ENCODE measurements at regions not wholly inside any gene's neighbourhood (a gene's known extent, or its start where the extent isn't known, plus 50 kb on each side); places are given as distances from the start of the nearest gene placed in this dataset.

DNA sequence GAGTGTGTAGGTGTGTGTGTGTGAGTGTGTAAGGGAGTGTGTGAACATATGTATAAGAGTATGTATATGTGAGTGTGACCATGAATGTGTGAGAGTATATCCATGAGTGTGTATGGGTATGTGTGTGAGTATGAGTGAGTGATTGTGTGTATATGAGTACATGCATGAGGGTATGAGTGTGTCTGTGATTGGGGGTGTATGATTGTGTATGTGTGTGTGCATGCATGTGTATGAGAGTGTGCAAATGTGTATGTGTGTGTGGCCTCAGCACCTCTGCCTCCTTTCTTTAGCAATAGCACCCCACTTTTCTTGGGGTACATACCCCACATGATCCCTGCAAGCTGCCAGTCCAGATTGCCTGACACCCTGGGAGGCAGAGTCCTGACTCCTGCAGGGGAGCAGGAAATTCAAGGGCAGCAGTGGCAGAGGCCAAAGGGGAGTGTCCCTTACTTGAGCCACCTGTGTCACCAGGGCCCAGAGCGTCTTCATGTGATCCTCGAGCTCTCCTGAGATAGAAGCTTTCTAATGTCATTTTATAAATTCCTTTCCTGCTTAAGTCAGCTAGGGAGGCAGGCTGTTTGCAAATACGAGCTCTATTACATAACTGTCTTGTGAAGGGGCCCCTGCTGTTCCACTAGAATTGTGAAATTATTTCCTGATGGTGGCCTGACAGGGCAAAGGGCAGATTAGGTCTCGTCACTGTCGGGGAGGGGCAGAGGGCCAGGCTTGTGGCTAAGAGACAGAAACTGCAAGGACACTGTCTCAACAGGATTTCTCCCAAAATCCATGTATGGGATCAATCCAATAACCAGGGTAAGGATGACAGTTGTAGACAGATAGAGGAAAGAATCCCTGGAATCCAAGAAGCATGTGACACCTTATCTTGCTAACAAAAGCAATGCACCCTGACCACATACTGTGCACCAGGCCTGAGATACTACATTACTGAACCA, 389.1 kb downstream of the GADD45G start:
- no peak for DNase-seq (ENCODE audit: low read depth, low spot score)

DNA sequence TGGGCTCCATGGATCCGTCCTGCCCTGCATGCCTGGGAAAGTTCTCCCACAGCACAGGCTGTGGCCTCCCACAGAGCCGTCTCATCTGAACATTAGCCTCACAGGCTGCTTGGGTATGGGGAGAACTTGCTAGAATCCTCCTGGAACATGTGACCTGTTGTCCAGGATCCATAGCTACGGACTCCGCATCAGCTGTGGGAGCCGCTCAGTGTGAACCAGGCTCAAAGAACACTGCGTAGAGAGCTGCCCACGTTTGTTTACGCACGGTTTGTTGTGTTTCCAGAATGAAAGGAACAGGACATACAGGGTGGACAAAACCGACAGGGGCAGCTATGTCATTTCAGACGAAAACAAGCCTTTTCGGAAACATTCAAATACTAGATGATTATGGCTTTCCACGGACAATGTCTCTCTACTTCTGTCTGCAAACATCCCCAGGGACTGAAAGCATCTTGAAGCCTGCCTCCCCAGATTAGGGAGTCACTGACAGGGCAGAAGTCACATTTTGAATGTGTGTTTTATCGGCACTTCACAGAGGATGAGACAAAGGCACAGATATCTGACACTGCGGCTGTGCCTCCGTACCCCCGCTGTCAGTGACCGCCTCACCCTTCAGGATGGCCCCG, 390.3 kb downstream of the GADD45G start:
- no peak for DNase-seq (ENCODE audit: low read depth, low spot score)

DNA sequence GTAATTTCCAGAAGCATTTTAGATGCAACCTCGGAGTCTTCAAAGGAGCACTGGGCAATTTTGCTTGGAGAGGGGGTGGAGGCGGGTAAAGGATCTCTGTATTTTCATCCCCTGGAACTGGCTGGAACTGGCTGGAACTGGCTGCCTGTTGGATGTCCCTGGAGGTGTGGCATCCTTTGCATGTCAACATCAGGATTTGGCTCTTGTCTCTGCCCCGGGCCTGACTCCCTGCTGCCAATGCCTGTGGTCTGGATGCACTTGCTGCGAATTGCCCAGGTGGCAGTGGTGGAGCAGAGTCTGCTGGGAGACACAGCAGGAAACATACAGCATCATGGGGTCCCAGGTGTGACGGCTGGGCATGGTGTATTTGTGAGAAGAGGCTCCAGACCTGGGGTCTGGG, 391.3 kb downstream of the GADD45G start:
- DNase-seq (ENCODE audit: low read depth, low spot score): no peak

GRCh38 chr9:89996773-89997172, 392.0 kb downstream of the GADD45G start:
- no peak for DNase-seq (ENCODE audit: low read depth, low spot score)

DNA sequence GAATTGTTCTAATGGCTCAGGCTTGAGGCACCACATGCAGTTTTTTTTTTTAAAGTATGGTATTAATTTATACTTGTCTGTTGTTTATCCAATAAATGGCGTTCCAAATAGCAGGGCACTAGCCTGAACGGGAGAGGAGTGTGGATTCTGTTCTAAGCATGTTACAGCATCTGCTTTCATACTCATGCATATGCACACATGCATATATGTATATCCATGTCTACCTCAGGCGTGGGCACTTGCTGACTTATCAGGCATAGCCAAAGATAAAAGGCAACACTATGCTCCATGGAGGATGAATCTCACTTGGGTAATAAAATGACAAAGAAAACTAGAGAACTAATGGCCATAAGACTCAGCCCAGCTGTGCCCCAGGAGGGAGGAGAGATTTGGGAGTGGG, 393.8 kb downstream of the GADD45G start:
- no peak for DNase-seq (ENCODE audit: low read depth, low spot score)

DNA sequence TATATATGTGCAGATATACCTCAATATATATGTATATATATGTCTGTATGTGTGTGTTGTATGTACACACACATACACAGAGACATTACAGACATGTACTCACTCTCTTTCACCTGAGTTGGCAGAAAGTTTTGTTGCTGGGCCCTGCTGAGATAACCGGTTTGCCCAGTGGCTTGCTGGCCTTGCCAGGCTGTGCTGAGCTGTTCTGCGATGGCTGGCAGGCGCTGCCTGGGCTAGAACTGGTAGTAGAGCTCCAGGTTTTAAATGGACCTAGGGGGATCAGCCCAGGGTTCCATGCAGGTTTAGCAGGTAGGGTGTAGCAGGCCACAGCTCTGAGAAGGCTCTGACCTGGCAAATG, 394.3 kb downstream of the GADD45G start:
- DNase-seq (ENCODE audit: low read depth, low spot score): no peak

DNA sequence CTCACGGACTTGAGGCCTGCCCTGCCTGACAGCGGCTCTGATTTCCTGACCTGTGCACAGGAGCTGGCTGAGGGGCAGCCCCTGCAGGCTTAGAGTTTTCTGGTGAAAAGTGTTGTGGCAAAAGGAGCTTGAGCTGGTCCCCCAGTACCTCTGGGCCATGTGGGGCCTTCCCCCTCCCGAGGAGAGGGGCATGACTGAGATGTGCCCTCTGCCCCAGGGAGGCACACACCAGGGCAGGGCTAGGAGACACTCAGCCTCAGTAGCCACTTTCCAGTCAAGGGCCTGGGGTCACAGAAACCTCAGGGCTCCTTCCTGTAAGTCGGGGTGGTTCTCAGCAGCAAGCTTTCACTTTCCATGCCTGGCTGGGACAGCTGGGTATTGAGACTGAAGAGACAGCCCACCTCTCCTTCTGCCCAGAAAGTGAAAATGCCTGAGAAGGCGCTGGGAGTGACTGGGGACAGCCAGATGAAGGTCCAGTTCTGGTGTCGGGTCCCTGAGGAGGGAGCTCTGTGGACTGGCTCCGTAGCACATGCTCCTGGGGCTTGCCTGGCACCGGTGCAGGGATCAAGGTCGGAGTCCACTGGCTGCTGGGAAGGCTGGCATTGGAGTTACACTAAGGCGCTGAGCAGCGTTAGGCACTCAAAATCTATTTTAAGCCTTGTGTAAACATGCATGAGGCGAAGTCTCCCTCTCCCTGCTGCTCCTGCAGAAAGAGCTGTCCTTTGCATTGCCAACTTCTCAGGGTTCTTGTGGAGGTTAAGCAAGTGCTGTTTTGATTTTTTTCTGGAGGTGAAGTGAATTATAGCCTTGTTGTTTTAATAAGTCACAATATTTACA, 394.9 kb downstream of the GADD45G start:
- no peak for DNase-seq (ENCODE audit: low read depth, low spot score)

DNA sequence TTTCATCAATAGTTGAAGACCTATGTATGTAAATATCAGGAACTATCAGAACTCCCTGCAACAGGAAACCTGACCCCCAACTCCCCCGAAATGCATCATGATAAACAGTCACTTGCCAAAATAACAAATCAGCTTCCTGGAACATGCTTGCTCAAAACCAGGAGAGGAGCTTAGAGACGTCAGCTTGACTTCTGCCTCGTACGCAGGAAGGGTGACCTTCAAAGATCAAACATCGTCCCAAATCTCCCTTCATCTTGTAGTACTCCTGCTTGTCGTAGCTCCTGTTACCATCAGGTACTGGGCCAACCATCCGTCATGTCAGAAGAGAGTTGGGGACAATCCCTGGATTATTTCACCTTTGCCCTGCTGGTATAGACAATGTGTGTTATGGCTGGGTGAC, 396.1 kb downstream of the GADD45G start:
- no peak for DNase-seq (ENCODE audit: low read depth, low spot score)

DNA sequence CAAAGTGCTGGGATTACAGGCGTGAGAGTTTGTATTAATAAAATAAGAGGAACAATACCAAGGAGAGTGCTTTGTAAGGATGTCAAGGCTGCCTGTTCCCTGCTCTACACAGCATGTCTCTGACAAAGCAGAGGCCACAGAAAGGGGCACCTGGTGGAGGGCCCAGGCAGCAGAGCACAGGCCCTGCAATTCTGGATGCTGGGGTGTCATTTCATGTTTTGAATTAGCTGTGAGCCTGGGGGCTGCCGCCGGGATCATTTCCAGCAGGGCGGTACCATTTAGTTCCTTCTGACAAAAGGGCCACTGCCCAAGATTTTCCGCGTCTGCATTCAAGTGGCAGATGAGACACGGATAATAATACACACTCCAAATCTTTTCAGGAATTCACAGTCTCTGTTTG, 396.9 kb downstream of the GADD45G start:
- no peak for DNase-seq (ENCODE audit: low read depth, low spot score)

DNA sequence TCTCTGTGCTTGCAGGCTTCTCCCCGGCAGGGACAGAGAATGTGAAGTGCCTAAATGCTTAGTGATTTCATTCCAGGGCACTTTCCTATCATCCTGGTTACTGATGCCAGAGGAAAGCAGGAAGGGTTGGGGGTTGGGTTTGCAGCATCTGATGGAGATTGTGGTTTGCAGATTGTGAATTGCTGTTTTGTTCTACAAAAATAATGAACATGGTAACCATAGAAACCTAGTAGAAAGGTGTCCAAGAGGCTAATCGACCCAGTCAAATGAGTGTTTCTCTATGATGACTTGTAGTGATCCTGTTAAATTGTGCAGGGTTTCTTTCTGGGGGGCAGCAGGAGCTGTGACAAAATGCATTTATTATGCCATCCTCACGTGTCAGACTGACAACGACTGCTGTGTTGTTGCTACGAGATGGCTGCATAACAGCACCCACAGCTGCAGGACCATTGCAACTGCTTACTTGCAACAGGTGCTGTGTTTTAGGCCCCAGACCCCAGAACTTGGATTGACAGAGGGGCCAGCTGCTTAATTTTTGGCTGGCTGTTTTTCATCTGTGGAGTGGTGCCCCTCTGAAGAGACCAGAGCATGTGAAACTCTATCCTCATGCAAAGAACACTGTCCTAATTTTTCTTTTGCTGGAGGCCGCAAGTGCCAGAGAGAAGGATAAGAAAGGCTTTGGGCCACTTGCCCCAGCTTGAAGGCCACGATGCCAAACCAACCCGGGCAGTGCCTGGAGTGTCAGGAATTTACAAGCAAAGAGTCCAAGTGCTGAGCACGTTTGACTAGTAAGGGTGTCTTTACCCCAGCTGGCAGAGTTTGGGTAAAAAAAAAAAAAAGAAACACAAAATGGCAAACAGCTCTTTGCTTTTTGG, 397.8 kb downstream of the GADD45G start:
- no peak for DNase-seq (ENCODE audit: low read depth, low spot score)

- no peak for DNase-seq (ENCODE audit: low read depth, low spot score)
Observed at GRCh38 chr9:90005388-90005787, 400.6 kb downstream of the GADD45G start.

GRCh38 chr9:90007516-90008440, 403.0 kb downstream of the GADD45G start:
- no peak for DNase-seq (ENCODE audit: low read depth, low spot score)

DNA sequence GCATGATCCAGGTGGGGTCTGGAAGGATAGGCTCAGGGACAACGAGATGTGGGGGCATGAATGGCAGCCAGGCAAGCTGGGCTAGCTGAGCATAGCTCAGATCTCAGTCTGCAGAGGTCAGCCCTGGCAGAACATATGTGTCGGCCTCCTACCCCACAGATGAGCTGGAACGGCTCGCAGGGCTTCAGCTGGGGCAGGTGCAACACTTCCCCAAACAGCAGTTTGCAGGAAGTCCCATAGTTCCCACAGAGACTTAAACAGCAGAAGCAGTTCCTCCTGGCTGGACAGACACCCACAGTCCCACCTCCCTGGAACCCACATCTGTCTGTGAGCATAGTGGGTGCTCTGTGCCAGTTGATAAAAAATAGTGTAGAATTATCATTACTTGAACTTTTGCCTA, 404.6 kb downstream of the GADD45G start:
- DNase-seq (ENCODE audit: low read depth, low spot score): no peak

DNA sequence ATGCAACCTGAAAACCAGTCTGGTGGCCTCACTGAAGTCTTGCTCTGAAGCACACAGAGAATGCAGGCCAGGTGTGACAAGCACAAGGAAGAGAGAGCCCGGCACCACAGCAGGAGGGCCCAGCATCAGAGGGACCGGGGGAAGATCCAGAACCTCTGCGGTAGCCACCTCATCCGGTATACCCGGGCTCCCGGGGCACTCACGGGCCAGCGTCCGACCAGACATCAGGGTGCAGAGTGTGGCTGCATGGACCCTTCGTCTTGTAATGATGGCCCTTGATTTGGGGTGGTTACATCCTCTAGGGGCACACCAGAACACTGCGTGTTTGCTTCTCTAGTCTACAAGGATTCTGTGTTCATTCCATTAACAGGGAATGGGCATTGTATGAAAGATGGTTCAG, 406.0 kb downstream of the GADD45G start:
- DNase-seq (ENCODE audit: low read depth, low spot score): no peak

- no peak for DNase-seq (ENCODE audit: low read depth, low spot score)
Observed at GRCh38 chr9:90012949-90013348, 408.1 kb downstream of the GADD45G start.

DNA sequence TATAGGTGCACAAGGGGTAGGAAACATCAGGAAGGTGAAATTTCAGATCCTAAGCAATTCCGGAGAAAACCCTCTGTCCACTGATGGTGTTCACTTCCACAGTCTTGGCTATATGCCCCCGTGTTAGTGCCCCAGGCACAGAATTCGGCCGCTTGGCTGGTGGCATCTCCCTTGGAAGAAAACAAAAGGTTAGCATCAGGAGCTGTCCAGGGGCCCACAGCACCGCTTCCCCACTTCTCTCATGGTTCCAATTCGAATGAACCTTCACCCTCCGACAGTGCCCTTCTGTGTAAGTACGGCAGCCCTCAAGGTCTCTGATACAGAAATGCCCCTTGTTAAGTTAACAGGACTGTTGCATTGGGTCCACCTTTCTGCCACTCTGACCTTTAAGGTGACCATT, 409.0 kb downstream of the GADD45G start:
- DNase-seq (ENCODE audit: low read depth, low spot score): no peak

DNA sequence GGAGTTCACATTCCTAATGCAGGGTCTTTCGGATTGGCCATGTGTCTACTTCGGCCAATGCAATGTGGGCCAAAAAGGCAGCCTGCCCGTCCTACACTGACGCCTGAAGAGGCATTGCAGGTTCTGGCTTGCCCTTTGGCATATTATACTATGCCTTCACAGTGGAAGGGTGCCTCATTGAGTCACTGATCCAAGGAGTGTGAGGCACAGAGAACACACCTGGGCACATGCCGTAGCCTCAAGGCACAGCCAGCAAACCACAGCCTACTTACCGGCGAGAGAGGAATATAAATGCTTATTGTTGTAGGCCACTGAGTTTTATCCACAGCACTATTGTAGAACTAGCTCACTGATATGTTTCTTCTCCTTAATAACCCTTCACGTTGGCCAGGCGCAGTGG, 409.6 kb downstream of the GADD45G start:
- no peak for DNase-seq (ENCODE audit: low read depth, low spot score)

GRCh38 chr9:90016272-90016671, 411.5 kb downstream of the GADD45G start:
- DNase-seq (ENCODE audit: low read depth, low spot score): no peak

GRCh38 chr9:90017679-90018078, 412.9 kb downstream of the GADD45G start:
- DNase-seq (ENCODE audit: low read depth, low spot score): no peak

GRCh38 chr9:90018688-90019087, 413.9 kb downstream of the GADD45G start:
- no peak for DNase-seq (ENCODE audit: low read depth, low spot score)
